AG09319 (cell line): ENCODE measurements at regions not wholly inside any gene's neighbourhood (a gene's known extent, or its start where the extent isn't known, plus 50 kb on each side); places are given as distances from the start of the nearest gene placed in this dataset.

Experiments
- DNase-seq: peaks from one replicate; pipeline ENCODE4 v3.0.0-alpha.2; 2010; ENCODE audit warnings: low read depth; ENCODE audit errors: extremely low read depth
- TF ChIP-seq, protein P1 (sequence below): IDR thresholded peaks from 2 replicates; pipeline ENCODE4 v1.5.1; 2011; ENCODE audit warnings: low read depth, mild to moderate bottlenecking, inconsistent platforms, low read length, moderate library complexity

DNA sequence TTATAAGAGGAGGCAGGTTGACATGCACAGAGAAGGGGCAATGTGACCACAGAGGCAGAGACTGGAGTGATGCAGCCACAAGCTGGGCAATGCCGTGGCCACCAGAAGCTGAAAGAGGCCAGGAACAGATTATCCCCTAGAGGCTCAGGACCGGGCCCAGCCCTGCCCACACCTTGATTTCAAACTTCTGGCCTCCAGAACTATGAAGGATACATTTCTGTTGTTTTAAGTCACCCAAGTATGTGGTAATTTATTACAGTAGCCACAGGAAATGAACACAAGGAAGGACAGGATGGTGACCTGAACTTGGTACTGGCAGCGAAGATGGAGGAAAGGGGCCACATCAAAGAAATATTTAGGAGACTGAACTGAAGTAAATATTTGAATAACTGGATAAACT, 66.8 kb upstream of the RIOK3 start:
- DNase-seq, result no peak
- TF ChIP-seq, protein P1, sequence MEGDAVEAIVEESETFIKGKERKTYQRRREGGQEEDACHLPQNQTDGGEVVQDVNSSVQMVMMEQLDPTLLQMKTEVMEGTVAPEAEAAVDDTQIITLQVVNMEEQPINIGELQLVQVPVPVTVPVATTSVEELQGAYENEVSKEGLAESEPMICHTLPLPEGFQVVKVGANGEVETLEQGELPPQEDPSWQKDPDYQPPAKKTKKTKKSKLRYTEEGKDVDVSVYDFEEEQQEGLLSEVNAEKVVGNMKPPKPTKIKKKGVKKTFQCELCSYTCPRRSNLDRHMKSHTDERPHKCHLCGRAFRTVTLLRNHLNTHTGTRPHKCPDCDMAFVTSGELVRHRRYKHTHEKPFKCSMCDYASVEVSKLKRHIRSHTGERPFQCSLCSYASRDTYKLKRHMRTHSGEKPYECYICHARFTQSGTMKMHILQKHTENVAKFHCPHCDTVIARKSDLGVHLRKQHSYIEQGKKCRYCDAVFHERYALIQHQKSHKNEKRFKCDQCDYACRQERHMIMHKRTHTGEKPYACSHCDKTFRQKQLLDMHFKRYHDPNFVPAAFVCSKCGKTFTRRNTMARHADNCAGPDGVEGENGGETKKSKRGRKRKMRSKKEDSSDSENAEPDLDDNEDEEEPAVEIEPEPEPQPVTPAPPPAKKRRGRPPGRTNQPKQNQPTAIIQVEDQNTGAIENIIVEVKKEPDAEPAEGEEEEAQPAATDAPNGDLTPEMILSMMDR, result no peak

DNA sequence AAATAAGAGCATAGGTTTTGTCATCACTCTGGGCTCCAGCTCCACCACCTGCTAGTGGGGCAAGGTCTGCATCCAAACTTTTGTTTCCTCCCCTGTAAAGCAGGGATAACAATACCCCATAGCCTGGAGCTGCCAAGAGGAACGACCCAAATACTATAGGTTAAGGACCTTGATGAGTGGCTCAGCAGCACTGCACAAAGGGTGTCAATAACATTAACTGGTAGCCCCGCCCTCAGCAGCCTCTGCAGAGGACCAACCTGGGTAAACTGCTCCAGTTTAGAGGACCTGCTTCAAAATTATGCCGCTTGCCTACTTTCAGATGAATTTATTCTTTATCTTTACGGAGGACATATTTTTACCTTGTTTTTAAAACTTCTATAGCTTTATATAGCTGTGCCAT, 65.8 kb upstream of the RIOK3 start:
- DNase-seq, result no peak

DNA sequence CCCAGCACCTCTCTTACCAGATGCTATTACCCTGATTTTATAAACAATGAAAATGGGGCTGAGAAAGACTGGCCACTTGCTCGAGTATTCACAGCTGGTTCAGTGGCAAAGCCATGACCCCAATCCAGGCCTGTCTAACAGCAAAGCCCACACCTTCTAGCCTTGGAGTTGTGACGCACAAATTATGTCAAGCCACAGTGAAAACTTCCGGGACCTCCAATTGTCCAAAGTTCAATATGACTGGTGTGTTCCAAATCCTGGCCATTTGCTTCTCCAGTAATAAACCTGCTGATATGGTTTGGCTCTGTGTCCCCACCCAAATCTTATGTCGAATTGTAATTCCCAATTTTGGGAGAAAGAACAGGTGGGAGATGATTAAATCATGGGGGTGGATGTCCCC, 64.7 kb upstream of the RIOK3 start:
- TF ChIP-seq, protein P1, result no peak
- DNase-seq, result no peak

More for the DNA sequence above, 65.8 kb upstream of the RIOK3 start:
- TF ChIP-seq, protein P1, result no peak

DNA sequence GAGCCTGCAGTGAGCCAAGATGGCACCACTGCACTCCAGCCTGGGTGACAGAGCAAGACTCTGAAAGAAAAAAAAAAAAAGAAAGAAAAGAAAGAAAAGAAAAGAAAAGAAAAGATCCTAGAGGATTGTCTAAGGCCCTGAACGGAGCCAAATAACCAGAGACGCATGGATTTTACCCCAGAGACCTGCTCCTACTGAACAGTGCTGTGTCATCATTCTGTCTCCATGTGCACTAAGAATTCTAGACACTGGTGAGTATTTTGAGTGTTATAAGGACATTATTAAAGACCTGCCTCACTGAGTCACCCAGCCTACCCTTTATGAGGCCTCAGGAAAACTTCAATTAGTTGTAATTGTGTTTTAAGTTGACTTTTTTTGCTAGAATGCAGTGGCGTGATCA, 61.9 kb upstream of the RIOK3 start:
- TF ChIP-seq, protein P1, result no peak
- no peak for DNase-seq

DNA sequence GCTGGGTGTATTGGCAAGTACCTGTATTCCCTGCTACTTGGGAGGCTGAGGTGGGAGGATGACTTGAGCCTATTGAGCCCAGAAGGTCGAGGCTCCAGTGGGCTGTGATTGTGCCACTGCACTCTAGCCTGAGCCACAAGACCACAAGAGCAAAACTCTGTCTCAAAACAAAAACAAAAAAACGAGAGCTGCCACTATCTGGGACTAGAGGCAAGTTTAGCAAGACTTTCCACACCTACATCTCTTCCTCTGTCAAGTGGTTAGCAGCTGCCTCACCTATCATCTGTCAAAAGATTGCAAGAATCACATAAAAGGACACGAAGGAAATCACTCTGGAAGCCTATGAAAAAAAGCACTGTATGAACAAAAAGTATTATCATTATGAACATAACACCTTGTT, 55.2 kb upstream of the RIOK3 start:
- DNase-seq, result no peak
- TF ChIP-seq, protein P1, result no peak

DNA sequence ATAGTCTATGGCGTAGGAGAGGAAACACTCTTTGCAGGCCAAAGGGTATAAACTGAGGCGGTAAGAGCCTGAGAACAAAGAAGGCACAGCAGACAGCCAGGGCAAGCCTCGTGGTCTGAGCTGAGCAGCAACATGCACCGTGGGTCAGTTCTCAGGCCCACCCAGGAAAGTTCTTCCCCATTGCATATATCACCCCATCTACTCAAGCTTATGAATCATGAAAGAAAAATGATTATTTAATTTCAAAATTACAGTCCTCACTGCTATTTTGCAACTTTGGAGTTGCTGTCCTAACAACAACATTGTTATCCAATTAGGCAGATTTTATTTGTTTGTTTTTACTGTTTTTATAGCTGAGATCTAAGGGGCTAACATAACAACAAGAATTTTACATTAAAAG, 54.7 kb upstream of the RIOK3 start:
- TF ChIP-seq, protein P1, result no peak
- no peak for DNase-seq

DNA sequence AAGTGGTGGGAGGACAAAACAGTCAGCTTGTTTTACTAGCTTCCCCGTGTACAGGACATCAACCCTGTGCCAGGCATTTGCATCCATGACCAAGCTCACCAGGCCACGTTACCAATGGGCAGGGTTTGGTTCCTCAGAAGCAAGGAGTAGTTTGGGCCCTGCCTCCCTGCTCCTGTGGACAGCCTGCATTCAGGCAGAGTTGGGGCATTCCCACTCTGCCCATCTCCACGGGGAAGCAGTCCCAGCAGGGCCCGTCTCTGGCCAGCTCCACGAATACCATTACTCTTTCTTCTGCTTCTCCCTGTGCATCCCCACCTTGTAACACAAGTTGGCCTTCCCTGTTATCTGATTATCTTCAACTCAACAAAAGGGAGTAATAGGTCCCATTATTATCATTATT, 54.0 kb upstream of the RIOK3 start:
- TF ChIP-seq, protein P1, result no peak
- no peak for DNase-seq

DNA sequence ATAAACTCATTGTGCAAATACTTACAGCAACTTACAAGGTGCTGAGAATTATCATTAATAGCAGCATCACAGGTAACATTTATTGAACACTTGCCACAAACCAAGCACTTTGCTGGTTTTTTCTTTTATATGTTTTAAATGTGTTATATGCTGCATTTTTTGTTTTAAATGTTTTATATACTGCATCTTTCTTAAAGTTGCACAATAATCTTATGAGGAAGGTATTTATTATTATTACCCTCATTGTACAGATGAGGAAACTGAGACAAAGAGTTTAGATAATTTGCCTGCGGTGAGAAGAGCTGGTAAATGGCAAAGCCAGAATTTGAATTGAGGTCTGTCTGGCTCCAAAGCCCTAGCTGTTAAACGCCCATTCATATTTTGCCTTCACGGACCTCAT, 52.2 kb upstream of the RIOK3 start:
- no peak for DNase-seq
- TF ChIP-seq, protein P1, result no peak
